Kidney glomerular epithelial cell (primary cell): ENCODE measurements at regions not wholly inside any gene's neighbourhood (a gene's known extent, or its start where the extent isn't known, plus 50 kb on each side); places are given as distances from the start of the nearest gene placed in this dataset.

ENCODE experiments used
- DNase-seq: peaks from one replicate; lab custom pipeline; 2025; lab: John Stamatoyannopoulos, UW

DNA sequence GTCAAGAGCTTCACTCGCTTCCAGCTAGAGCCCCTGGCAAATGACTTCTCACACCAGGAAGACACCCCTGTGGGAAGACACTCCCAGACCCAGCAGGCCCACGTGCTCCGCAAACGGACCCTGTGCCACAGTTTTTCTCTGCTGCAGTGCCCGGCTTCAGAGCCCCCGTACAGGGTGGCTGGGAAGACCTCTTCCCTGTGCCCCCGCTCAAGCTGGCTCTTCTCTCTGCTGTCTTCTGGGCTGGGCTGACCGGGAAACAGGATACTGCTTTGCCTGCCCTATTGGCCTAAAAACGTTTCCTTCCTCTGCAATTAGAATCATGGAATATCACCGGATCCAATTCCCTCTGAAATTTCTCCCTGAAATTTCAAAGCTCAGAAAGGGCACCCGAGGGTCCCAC lies 63.7 kb upstream of the CRHR1 start:
- DNase-seq = no peak

DNA sequence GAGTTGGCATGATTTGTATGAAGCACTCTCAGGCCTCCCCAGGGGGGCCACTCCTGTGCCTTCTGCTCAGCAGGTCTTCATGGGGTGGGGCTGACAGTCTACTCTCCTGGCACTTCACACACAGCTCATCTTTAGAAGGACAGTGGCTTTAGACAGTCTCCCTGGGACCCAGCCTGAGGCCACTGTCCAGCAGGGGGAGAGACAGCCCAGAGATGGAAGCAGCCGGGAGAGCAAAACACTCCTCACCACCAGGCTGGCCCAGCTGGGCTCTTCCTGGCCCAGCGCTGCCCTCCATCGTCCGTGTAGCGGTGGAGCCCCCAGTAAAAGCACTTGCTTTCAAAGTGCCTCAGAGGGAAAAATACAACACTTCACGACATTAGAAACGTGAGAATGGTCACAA lies 62.0 kb upstream of the CRHR1 start:
- no peak for DNase-seq

DNA sequence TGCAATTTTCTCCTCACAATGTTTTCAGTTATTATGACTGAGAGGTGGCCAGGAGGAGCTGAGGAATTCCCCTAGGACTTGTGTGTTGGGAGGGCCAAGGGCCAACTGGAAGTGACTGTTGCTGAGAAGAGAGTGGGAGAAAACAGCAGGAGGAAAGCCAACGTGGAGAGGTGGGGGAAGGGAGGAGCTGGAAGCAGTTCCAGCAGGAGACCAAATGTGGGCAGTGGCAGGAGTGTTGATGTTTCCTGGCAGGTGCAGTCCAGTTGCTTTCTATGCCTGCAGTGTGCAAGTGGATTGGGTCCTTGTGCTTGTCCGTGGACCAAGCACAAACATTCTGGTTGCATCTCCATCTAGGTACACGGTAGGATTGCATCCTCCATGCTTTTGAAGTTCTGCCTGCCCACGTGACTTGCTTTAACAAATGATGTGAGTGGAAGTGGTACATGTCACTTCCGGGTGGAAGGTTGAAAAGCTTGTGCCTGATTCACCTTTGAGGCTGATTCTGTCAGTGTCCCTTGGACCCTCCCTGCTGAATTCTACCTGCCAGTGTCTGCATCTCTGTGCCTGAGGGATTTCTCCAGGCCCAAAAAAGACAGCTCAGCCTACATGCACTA lies 54.7 kb upstream of the CRHR1 start:
- DNase-seq = no peak

DNA sequence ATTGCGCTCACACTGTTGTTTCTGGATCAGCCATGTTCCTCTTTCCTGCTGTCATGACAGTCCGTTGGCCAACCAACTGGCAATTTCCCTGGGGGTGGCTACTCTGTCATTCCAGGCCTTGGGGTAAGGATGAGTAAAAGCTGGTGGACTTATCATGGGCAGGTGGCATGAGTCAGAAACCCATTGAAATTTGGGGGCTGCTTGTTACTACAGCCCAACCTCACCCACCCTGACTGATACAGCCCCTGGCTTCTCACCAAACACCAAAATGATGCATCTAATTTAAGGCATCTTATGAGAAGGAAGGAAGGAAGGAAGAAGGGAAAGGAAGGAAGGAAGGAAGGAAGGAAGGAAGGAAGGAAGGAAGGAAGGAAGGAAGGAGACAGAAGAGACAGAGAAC lies 53.9 kb upstream of the CRHR1 start:
- DNase-seq = no peak

DNA sequence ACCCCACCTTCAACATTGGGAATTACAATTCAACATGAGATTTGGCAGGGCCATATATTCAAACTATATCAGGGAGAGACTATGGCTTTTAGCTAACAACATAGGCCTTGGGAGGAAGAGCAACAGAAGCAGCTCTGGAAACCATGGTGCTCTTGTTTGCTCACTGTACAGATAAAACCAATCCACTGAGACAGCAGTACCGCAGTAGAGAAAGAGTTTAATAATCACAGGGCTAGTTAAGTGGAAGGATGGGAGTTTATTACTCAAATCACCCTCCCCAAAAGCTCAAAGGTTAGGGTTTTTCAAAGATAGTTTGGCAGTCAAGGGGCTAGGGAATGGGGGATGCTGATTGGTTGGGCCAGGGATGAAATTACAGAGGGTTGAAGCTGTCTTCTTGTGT lies 52.7 kb upstream of the CRHR1 start:
- no peak for DNase-seq

DNA sequence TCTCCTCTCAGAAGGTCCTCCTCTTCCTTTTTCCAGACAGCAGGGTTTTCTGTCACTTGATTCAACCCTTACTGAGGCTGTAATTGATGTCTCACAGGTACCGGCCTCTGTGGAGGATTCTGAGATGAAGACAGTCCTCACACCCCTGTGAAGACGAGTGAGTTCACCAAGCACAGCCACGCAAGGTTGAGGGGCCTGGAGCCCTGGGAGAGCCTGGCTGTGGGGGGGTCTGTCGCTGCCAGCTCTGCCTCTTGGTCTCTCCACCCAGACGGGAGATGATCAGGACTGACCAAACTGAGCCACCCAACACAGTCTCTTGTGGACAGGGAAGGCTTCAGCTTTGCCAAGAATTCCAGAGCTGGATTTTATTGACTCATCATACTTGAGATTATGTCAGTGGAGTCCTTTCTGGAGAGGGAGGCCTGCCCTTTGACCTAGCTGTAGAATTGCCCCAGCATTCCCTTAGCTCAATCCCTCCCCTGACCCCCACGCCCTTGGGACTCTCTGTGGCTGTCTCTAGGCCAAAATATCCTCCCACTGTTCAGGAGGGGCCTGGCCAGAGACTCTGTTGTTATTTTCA lies 51.1 kb upstream of the CRHR1 start:
- no peak for DNase-seq

DNA sequence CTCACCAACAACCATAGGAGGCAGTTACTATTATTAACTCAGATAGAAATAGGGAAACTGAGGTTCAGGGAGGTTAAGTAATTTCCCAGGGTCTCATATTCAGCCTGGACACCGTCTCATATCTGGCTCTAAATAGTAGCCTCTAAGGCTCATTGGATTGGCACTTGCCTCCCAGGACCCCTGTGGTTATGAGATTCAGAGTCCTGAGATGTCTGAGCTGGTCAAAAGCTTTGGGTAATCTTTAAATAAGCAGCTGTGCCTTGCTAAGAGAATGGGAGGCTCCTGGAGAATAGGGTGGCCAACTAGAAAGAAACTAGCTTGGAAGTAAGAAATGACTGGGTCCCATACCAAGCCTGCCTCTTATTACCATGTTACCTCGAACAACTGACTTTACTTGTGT lies 50.3 kb upstream of the CRHR1 start:
- no peak for DNase-seq
